ENCODE measurements at regions not wholly inside any gene's neighbourhood (a gene's known extent, or its start where the extent isn't known, plus 50 kb on each side); places are given as distances from the start of the nearest gene placed in this dataset.

DNA sequence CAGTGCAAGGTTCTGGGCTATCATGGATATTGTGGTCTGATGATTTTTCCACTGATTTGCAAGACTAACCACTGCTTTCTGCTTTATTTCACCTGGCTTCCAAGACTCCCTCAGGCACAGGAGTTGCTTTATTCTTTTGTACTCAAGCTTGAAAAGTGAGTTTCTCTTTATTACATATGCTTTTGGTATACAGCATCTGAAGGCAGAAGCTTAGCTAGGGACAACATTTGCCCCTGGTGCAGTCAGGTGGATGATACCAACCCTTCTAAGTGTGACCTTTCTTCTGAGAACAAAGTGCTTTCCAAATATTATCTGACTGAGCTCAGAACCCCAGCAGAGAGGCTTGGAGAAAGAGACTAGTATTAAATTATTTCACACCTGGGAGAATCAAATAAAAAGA is 94.0 kb upstream of the PHACTR1 start:
- TF ChIP-seq POLR2A (IDR thresholded peaks at IDR 0.05), result no peak
- TF ChIP-seq, protein P1, sequence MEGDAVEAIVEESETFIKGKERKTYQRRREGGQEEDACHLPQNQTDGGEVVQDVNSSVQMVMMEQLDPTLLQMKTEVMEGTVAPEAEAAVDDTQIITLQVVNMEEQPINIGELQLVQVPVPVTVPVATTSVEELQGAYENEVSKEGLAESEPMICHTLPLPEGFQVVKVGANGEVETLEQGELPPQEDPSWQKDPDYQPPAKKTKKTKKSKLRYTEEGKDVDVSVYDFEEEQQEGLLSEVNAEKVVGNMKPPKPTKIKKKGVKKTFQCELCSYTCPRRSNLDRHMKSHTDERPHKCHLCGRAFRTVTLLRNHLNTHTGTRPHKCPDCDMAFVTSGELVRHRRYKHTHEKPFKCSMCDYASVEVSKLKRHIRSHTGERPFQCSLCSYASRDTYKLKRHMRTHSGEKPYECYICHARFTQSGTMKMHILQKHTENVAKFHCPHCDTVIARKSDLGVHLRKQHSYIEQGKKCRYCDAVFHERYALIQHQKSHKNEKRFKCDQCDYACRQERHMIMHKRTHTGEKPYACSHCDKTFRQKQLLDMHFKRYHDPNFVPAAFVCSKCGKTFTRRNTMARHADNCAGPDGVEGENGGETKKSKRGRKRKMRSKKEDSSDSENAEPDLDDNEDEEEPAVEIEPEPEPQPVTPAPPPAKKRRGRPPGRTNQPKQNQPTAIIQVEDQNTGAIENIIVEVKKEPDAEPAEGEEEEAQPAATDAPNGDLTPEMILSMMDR (IDR thresholded peaks at IDR 0.05), result no peak

Measured in breast epithelium (tissue), 3 donors.